AG04450 (cell line): ENCODE measurements at regions not wholly inside any gene's neighbourhood (a gene's known extent, or its start where the extent isn't known, plus 50 kb on each side); places are given as distances from the start of the nearest gene placed in this dataset.
"Not testable (repeated sequence)": the region's sequence is repeated elsewhere in the genome, so short reads cannot be mapped to it uniquely, and the experiment has no call there.

Experiments used
- CTCF ChIA-PET: fragments of 300-600, 350-600 bp; formaldehyde crosslinking; extraction: SDS; loops from one replicate; lab custom pipeline; 2022; ENCODE audit warnings: antibody characterized with exemption, inconsistent platforms; lab: Charles Lee
- POLR2A ChIA-PET: fragments of 350-600 bp; formaldehyde crosslinking; extraction: SDS; loops from one replicate; lab custom pipeline; 2021; ENCODE audit warnings: antibody characterized with exemption, inconsistent platforms; lab: Yijun Ruan, JAX
- DNase-seq: peaks from one replicate; pipeline ENCODE4 v3.0.0-alpha.2; 2011; ENCODE audit warnings: low read depth, low spot score
- H3K27ac ChIP-seq: one replicate; pipeline ENCODE4 v1.5.1; 2012; ENCODE audit warnings: low read depth, low read length, control low read depth
- H3K27me3 ChIP-seq: one replicate; pipeline ENCODE4 v1.6.0; 2012; ENCODE audit warnings: low read length; ENCODE audit not compliant: control insufficient read depth, insufficient read depth
- H3K4me3 ChIP-seq: 2 replicates; pipeline ENCODE4 v1.5.1; 2011; ENCODE audit warnings: mild to moderate bottlenecking, low read depth, low read length, control low read depth
- H3K9me3 ChIP-seq: 2 replicates; pipeline ENCODE4 v1.5.1; 2012; ENCODE audit warnings: low read length; ENCODE audit not compliant: control insufficient read depth, insufficient read depth
- TF ChIP-seq, protein P1 (sequence below): IDR thresholded peaks from 2 replicates; pipeline ENCODE4 v1.5.1; 2011; ENCODE audit warnings: low read depth, low read length, control low read depth, inconsistent platforms

DNA sequence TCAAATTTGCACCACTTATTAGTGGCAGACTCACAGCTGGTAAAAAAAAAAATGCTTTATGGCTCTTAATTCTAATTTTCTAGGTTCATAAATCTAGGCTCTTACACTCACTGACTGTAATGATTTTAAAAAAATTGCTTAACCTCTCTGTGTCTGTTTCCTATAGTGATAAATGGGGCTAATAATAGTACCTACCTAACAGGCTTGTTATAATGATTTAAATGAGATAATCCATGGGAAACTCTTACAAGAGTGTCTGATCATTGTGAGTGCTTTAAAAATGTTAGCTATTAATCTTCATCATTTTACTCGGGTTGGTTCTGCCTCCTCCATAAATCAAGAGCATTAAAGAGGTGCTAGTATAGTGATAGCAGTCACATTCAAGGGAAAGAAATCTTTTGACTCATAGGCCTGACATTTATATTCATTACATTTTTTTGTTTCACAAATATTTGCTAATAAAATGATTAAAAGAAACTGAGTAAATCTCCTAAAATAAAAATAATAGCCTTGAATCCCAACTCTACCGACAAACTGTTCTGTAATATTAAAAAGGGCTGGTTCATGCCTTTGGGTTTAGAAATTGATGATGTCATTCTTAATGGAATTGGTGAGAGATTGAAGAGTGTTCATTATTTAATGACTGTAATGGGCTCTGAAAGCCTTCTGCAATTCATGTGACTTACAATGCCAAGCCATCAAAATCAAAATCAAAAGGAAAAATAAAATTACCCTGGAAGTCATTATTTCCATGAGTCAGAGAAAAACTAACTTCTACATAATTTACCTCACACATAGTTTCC is 93.9 kb upstream of the PALMD start:
- POLR2A ChIA-PET, result no interaction called here
- no peaks in the 10 kb centered on the region for H3K27me3 ChIP-seq
- H3K9me3 ChIP-seq, result no peaks in the 10 kb centered on the region
- no peak overlapping the region for H3K4me3 ChIP-seq
- no peak for DNase-seq
- TF ChIP-seq, protein P1, sequence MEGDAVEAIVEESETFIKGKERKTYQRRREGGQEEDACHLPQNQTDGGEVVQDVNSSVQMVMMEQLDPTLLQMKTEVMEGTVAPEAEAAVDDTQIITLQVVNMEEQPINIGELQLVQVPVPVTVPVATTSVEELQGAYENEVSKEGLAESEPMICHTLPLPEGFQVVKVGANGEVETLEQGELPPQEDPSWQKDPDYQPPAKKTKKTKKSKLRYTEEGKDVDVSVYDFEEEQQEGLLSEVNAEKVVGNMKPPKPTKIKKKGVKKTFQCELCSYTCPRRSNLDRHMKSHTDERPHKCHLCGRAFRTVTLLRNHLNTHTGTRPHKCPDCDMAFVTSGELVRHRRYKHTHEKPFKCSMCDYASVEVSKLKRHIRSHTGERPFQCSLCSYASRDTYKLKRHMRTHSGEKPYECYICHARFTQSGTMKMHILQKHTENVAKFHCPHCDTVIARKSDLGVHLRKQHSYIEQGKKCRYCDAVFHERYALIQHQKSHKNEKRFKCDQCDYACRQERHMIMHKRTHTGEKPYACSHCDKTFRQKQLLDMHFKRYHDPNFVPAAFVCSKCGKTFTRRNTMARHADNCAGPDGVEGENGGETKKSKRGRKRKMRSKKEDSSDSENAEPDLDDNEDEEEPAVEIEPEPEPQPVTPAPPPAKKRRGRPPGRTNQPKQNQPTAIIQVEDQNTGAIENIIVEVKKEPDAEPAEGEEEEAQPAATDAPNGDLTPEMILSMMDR, result no peak
- CTCF ChIA-PET, result interaction anchor here (0.7 kb wide), 1 partner anchor 28 kb away, joined by 3 read pairs; no protein-coding TSS in a partner anchor
- no peak overlapping the region for H3K27ac ChIP-seq

DNA sequence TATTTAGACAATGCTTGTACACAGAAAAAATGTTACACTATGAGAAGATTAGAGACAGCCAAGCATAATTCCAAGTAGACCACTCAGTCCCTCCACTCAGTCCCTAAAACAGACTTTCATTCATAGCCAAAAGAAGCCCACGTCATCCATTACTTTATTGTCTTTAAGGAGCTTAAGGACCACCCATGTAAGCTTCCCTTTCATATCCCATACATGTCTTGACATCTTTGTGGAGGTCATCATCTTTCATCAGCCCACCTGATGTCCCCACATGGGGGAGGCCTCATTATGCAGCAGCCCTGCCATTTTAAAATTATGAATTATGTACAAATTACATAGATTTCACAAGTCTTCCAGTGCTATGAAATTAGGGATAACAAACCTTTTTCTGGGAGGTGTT is 92.6 kb upstream of the PALMD start:
- CTCF ChIA-PET, result no interaction called here

GRCh38 chr1:99553819-99554218 is 92.1 kb upstream of the PALMD start:
- H3K27me3 ChIP-seq, DNase-seq, H3K27ac ChIP-seq, H3K4me3 ChIP-seq, H3K9me3 ChIP-seq, POLR2A ChIA-PET: not testable (repeated sequence)
- CTCF ChIA-PET, result interaction anchor here (1.6 kb wide), 1 partner anchor 9 kb away, joined by 3 read pairs; no protein-coding TSS in a partner anchor

More for the DNA sequence above, 92.6 kb upstream of the PALMD start:
- Histone ChIP-seq H3K27ac (no peak overlapping the region), H3K27me3 (no peaks in the 10 kb centered on the region), H3K4me3 (no peak overlapping the region), H3K9me3 (no peaks in the 10 kb centered on the region)
- TF ChIP-seq, protein P1, result no peak
- no peak for DNase-seq
- POLR2A ChIA-PET, result no interaction called here

GRCh38 chr1:99554727-99555126 is 91.2 kb upstream of the PALMD start:
- Histone ChIP-seq H3K27me3 (no peaks in the 10 kb centered on the region), H3K9me3 (no peaks in the 10 kb centered on the region), H3K4me3 (no peak overlapping the region), H3K27ac (no peak overlapping the region)
- POLR2A ChIA-PET, result no interaction called here
- TF ChIP-seq, protein P1, result no peak
- DNase-seq, result no peak
- CTCF ChIA-PET, result interaction anchor here (1.6 kb wide), 1 partner anchor 10 kb away, joined by 3 read pairs; no protein-coding TSS in a partner anchor

DNA sequence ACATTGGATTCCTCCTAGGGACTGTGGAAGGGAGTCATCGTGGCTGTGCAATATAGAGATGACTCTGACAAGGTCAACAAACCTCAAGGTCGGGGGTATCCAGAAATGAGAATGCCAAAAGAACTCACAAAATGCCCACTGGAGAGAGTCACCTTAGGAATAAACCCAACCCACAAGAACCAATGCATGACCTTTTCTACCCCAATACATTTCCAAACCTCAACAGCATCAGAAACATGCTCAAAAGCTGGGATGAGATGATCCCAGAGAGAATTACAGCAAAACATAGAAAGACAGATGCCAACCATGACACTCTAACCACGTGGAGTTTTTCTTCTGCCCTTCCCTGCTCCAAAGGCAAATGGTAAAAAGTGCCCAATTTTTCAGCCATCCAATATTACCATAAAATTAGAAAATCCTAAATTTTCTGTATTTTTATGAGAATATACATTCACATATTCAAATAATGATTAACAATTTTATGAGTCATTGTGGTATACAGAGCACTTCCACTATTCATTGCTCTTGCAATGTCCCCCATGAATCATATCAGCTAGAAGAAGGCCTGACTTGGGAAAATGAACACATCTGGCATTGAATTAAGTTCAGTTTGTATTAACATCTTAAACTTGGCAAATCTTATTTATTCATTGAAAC is 88.2 kb upstream of the PALMD start:
- ChIA-PET POLR2A (interaction anchor here (1.0 kb wide), 1 partner anchor 33 kb away, joined by 3 read pairs; no protein-coding TSS in a partner anchor), CTCF (interaction anchor here (0.6 kb wide), 1 partner anchor 152 kb away, joined by 3 read pairs; no protein-coding TSS in a partner anchor)
- TF ChIP-seq, protein P1, result no peak
- Histone ChIP-seq H3K4me3 (no peak overlapping the region), H3K9me3 (no peaks in the 10 kb centered on the region), H3K27ac (peak overlapping the region; percentile 63), H3K27me3 (no peaks in the 10 kb centered on the region)
- peak; percentile 44 for DNase-seq
